Neural progenitor cell (in vitro differentiated cells): ENCODE measurements at regions not wholly inside any gene's neighbourhood (a gene's known extent, or its start where the extent isn't known, plus 50 kb on each side); places are given as distances from the start of the nearest gene placed in this dataset.

Experiments used
- DNase-seq: peaks from one replicate; pipeline ENCODE4 v3.0.0-alpha.2; 2016; ENCODE audit warnings: low spot score
- H2AFZ ChIP-seq: fragments of 200-600 bp; sonication (generic); replicated peaks from 2 replicates; pipeline ENCODE4 v1.6.1; 2016; ENCODE audit warnings: antibody characterized with exemption
- H3F3A ChIP-seq: fragments of 200-600 bp; sonication (generic); 2 replicates; pipeline ENCODE4 v1.6.1; 2016; ENCODE audit warnings: antibody characterized with exemption, low read depth
- H3K27ac ChIP-seq: fragments of 200-600 bp; sonication (generic); 2 replicates; pipeline ENCODE4 v1.5.1; 2016; ENCODE audit warnings: mild to moderate bottlenecking
- H3K27me3 ChIP-seq: fragments of 200-600 bp; sonication (generic); 2 replicates; pipeline ENCODE4 v1.6.1; 2016; ENCODE audit warnings: mild to moderate bottlenecking, moderate library complexity
- H3K36me3 ChIP-seq: fragments of 200-600 bp; sonication (generic); 2 replicates; pipeline ENCODE4 v1.5.1; 2016
- H3K4me1 ChIP-seq: fragments of 200-600 bp; sonication (generic); 2 replicates; pipeline ENCODE4 v1.6.1; 2016; ENCODE audit warnings: mixed run types
- H3K4me2 ChIP-seq: fragments of 200-600 bp; sonication (generic); 2 replicates; pipeline ENCODE4 v1.6.1; 2016
- H3K4me3 ChIP-seq: fragments of 200-600 bp; sonication (generic); 2 replicates; pipeline ENCODE4 v1.5.1; 2016
- H3K79me2 ChIP-seq: fragments of 200-600 bp; sonication (generic); 2 replicates; pipeline ENCODE4 v1.6.1; 2016; ENCODE audit warnings: low read depth
- H3K9ac ChIP-seq: fragments of 200-600 bp; sonication (generic); 2 replicates; pipeline ENCODE4 v1.6.1; 2016
- H3K9me3 ChIP-seq: fragments of 200-600 bp; sonication (generic); 2 replicates; pipeline ENCODE4 v1.5.1; 2016; ENCODE audit warnings: low read depth
- H4K20me1 ChIP-seq: fragments of 200-600 bp; sonication (generic); 2 replicates; pipeline ENCODE4 v1.6.1; 2016; ENCODE audit warnings: low read depth
- H3K27ac Mint-ChIP-seq: 3 replicates; pipeline ENCODE4 v1.8.0; 2021; ENCODE audit warnings: mixed read lengths
- H3K27me3 Mint-ChIP-seq: 2 replicates; pipeline ENCODE4 v1.8.0; 2022; ENCODE audit warnings: low read depth, mild to moderate bottlenecking, inconsistent platforms, moderate library complexity, mixed read lengths; ENCODE audit not compliant: insufficient read depth
- H3K36me3 Mint-ChIP-seq: 3 replicates; pipeline ENCODE4 v1.8.0; 2021; ENCODE audit warnings: mixed read lengths
- H3K4me1 Mint-ChIP-seq: 3 replicates; pipeline ENCODE4 v1.8.0; 2021; ENCODE audit warnings: mixed read lengths
- H3K4me3 Mint-ChIP-seq: 3 replicates; pipeline ENCODE4 v1.8.0; 2021; ENCODE audit warnings: mild to moderate bottlenecking, moderate library complexity, mixed read lengths
- H3K9me3 Mint-ChIP-seq: 3 replicates; pipeline ENCODE4 v1.8.0; 2020; ENCODE audit warnings: mixed read lengths
- CTCF ChIP-seq: fragments of 200-600 bp; sonication (generic); IDR thresholded peaks from 2 replicates; pipeline ENCODE4 v1.5.1; 2017; ENCODE audit warnings: antibody characterized with exemption, mild to moderate bottlenecking
- EZH2 ChIP-seq: fragments of 200-600 bp; sonication (generic); IDR thresholded peaks from 2 replicates; pipeline ENCODE4 v1.6.1; 2017; ENCODE audit warnings: antibody characterized with exemption, mild to moderate bottlenecking, moderate library complexity
- EZH2phosphoT487 ChIP-seq: fragments of 200-600 bp; sonication (generic); IDR thresholded peaks from 2 replicates; pipeline ENCODE4 v1.6.1; 2017; ENCODE audit warnings: antibody characterized with exemption

GRCh38 chr16:5862103-5862840 lies 764.7 kb upstream of the EEF2KMT start:
- peak overlapping the region; percentile 38 for H3K4me3 Mint-ChIP-seq
- Histone ChIP-seq H3K27me3 (no peaks in the 10 kb centered on the region), H4K20me1 (no peaks in the 10 kb centered on the region), H3K79me2 (no peaks in the 10 kb centered on the region), H3K4me3 (no peak overlapping the region), H3K27ac (no peak overlapping the region), H3F3A (no peaks in the 10 kb centered on the region), H2AFZ (no peak overlapping the region), H3K4me1 (no peaks in the 10 kb centered on the region), H3K4me2 (no peak overlapping the region), H3K9ac (no peak overlapping the region), H3K9me3 (no peaks in the 10 kb centered on the region), H3K36me3 (no peaks in the 10 kb centered on the region)
- TF ChIP-seq EZH2 = no peak
- no peak for TF ChIP-seq EZH2phosphoT487
- TF ChIP-seq CTCF = no peak
- no peaks in the 10 kb centered on the region for H3K9me3 Mint-ChIP-seq
- DNase-seq = no peak
- H3K4me1 Mint-ChIP-seq = no peaks in the 10 kb centered on the region
- H3K36me3 Mint-ChIP-seq = no peaks in the 10 kb centered on the region
- no peaks in the 10 kb centered on the region for H3K27me3 Mint-ChIP-seq
- H3K27ac Mint-ChIP-seq = peak overlapping the region; percentile 63

- H3K4me3 ChIP-seq = no peak overlapping the region
- no peaks in the 10 kb centered on the region for H4K20me1 ChIP-seq
- H3K27me3 ChIP-seq = no peaks in the 10 kb centered on the region
- Mint-ChIP-seq H3K36me3 (no peaks in the 10 kb centered on the region), H3K27ac (no peak overlapping the region), H3K9me3 (no peaks in the 10 kb centered on the region), H3K4me3 (no peak overlapping the region), H3K4me1 (no peaks in the 10 kb centered on the region), H3K27me3 (no peaks in the 10 kb centered on the region)
- no peaks in the 10 kb centered on the region for H3K36me3 ChIP-seq
- no peak overlapping the region for H2AFZ ChIP-seq
- no peaks in the 10 kb centered on the region for H3F3A ChIP-seq
- no peak overlapping the region for H3K27ac ChIP-seq
- TF ChIP-seq EZH2 = no peak
- no peak for TF ChIP-seq CTCF
- TF ChIP-seq EZH2phosphoT487 = no peak
- no peaks in the 10 kb centered on the region for H3K79me2 ChIP-seq
- DNase-seq = no peak
- no peak overlapping the region for H3K4me2 ChIP-seq
- H3K9me3 ChIP-seq = no peaks in the 10 kb centered on the region
- no peak overlapping the region for H3K9ac ChIP-seq
- no peaks in the 10 kb centered on the region for H3K4me1 ChIP-seq
These were observed 763.6 kb upstream of the EEF2KMT start for GRCh38 chr16:5861241-5861640.

- no peak overlapping the region for H3K4me2 ChIP-seq
- no peaks in the 10 kb centered on the region for H3K79me2 ChIP-seq
- Mint-ChIP-seq H3K9me3 (no peaks in the 10 kb centered on the region), H3K4me1 (no peaks in the 10 kb centered on the region), H3K27me3 (no peaks in the 10 kb centered on the region), H3K4me3 (no peak overlapping the region), H3K27ac (no peak overlapping the region), H3K36me3 (no peaks in the 10 kb centered on the region)
- H3K36me3 ChIP-seq = no peaks in the 10 kb centered on the region
- no peaks in the 10 kb centered on the region for H3K4me1 ChIP-seq
- H3K4me3 ChIP-seq = no peak overlapping the region
- no peaks in the 10 kb centered on the region for H4K20me1 ChIP-seq
- no peak overlapping the region for H3K27ac ChIP-seq
- no peak overlapping the region for H2AFZ ChIP-seq
- DNase-seq = no peak
- no peak for TF ChIP-seq CTCF
- no peak for TF ChIP-seq EZH2
- TF ChIP-seq EZH2phosphoT487 = no peak
- no peaks in the 10 kb centered on the region for H3F3A ChIP-seq
- no peak overlapping the region for H3K9ac ChIP-seq
- no peaks in the 10 kb centered on the region for H3K27me3 ChIP-seq
- H3K9me3 ChIP-seq = no peaks in the 10 kb centered on the region
These were observed 760.6 kb upstream of the EEF2KMT start for GRCh38 chr16:5858180-5858579.
